Activated T-helper 1 cell treated with anti-CD3 and anti-CD28 coated beads, Interleukin-12 subunit alpha, Interleukin-12 subunit beta, Interleukin-2, Interleukin-4 antibody, amounts not matched to agents 30 ng/mL and 10 ng/mL and 1 ng/mL, durations not matched to agents 14 hours and 24 hours and 36 hours (primary cell): ENCODE measurements at regions not wholly inside any gene's neighbourhood (a gene's known extent, or its start where the extent isn't known, plus 50 kb on each side); places are given as distances from the start of the nearest gene placed in this dataset.
"Not testable (repeated sequence)": the region's sequence is repeated elsewhere in the genome, so short reads cannot be mapped to it uniquely, and the experiment has no call there.

Experiments
- DNase-seq: peaks from one replicate; pipeline ENCODE4 v3.0.0; 2021; ENCODE audit warnings: low spot score
- H3K27ac Mint-ChIP-seq: one replicate; pipeline ENCODE4 v1.8.0; 2021; ENCODE audit warnings: mild to moderate bottlenecking, mixed read lengths
- H3K27me3 Mint-ChIP-seq: one replicate; pipeline ENCODE4 v1.8.0; 2022; ENCODE audit warnings: mild to moderate bottlenecking, moderate library complexity, mixed read lengths; ENCODE audit not compliant: insufficient read depth
- H3K36me3 Mint-ChIP-seq: one replicate; pipeline ENCODE4 v1.8.0; 2021; ENCODE audit warnings: low read depth, mixed read lengths
- H3K4me1 Mint-ChIP-seq: one replicate; pipeline ENCODE4 v1.8.0; 2021; ENCODE audit warnings: low read depth, mixed read lengths
- H3K4me3 Mint-ChIP-seq: one replicate; pipeline ENCODE4 v1.8.0; 2021; ENCODE audit warnings: mild to moderate bottlenecking, moderate library complexity, mixed read lengths
- H3K9me3 Mint-ChIP-seq: one replicate; pipeline ENCODE4 v1.8.0; 2021; ENCODE audit warnings: mixed read lengths
- intact Hi-C: fragments of 100-400 bp; cut with micrococcal nuclease; formaldehyde crosslinking; loops from one replicate; pipeline ENCODE4 v1.15.1; 2024

DNA sequence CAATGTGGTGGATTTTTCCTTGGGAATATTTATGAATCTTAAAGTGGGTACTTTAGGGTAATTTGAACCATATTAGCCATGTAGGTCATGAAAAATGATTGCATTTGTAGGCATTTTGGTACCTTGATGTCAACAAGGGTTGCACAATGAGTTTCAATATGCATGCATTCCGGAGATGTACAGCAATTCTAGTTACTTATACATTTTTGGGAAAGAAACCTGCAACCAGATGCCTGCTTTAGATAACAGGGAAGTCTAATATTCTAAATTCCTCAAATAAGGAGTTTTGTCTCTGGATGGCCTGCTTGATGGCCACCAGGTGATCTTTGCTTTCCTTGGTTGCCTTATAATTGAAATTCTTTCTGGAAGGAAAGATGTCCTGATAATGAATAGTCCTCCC is 240.5 kb upstream of the SETMAR start:
- Mint-ChIP-seq H3K36me3 (no peaks in the 10 kb centered on the region), H3K4me3 (no peak overlapping the region), H3K9me3 (no peaks in the 10 kb centered on the region), H3K4me1 (no peaks in the 10 kb centered on the region), H3K27ac (no peak overlapping the region), H3K27me3 (no peaks in the 10 kb centered on the region)
- intact Hi-C loops: no loop called here
- DNase-seq: no peak

DNA sequence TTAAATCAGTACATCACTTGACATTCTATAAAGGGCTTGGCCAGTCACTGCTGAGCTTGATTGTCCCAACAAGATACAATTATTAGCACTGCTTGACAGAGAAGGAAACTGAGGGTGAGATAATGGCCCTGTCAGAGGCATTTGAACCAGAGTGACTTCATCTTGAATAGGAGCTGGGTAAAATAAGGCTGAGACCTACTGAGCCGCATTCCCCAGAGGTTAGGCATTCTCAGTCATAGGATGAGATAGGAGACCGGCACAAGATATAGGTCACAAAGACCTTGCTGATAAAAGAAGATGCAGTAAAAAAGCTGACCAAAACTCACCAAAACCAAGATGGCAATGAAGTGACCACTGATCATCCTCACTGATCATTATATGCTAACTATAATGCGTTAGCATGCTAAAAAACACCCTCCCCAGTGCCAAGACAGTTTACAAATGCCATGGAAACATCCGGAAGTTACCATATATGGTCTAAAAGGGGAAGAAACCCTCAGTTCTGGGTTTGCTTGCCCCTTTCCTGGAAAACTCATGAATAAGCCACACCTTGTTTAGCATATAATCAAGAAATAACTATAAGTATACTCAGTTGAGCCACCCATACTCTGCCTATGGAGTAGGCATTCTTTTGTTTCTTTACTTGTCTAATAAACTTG is 239.1 kb upstream of the SETMAR start:
- no peak overlapping the region for H3K27ac Mint-ChIP-seq
- no peaks in the 10 kb centered on the region for H3K36me3 Mint-ChIP-seq
- no peak for DNase-seq
- no peaks in the 10 kb centered on the region for H3K27me3 Mint-ChIP-seq
- H3K4me3 Mint-ChIP-seq: no peak overlapping the region
- intact Hi-C loops: no loop called here
- no peaks in the 10 kb centered on the region for H3K9me3 Mint-ChIP-seq
- no peaks in the 10 kb centered on the region for H3K4me1 Mint-ChIP-seq

DNA sequence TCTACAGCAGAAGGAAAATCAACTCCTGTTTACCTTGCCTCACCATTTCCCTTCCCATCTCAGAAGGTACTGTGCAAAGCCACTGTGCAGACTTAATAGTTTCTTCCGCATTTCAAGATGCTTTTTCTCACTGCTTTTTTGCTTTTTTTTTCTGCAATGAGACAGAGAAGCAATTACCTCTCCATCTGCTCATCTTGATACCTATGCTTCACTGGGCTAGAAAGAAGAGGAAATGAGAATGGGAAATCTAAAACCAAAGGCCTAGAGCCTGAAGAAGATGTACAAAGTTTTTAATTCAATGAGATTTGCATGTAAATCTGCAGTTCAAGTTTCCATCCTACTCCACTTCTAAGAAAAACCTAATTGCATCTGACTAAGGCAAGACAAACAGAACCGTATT is 238.1 kb upstream of the SETMAR start:
- no peaks in the 10 kb centered on the region for H3K9me3 Mint-ChIP-seq
- H3K36me3 Mint-ChIP-seq: no peaks in the 10 kb centered on the region
- H3K27me3 Mint-ChIP-seq: peaks cover 2% of the 10 kb centered on the region
- no peak for DNase-seq
- no peak overlapping the region for H3K4me3 Mint-ChIP-seq
- H3K27ac Mint-ChIP-seq: no peak overlapping the region
- no peaks in the 10 kb centered on the region for H3K4me1 Mint-ChIP-seq
- intact Hi-C loops: no loop called here

DNA sequence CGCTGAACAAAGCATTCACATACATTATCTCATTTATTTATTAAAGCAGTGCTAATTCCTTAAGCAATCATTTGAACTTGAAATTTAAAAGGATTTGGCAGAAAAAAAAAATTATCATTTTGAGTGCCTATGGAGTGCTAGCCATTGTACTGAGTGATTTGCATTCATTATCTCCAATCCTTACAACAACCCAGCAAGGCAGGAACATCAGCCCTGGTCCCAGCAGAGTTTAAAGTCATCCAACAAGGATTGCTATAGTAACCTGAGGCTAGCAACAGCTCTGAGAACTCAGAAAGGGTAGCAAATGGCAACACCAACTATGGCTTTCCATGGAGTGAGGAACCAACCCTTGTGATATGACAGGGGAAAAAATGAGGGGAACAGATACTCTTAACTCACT is 237.6 kb upstream of the SETMAR start:
- Mint-ChIP-seq H3K9me3 (no peaks in the 10 kb centered on the region), H3K27ac (no peak overlapping the region), H3K27me3 (peaks cover 2% of the 10 kb centered on the region), H3K4me1 (no peaks in the 10 kb centered on the region), H3K4me3 (no peak overlapping the region), H3K36me3 (no peaks in the 10 kb centered on the region)
- intact Hi-C loops: no loop called here
- no peak for DNase-seq

DNA sequence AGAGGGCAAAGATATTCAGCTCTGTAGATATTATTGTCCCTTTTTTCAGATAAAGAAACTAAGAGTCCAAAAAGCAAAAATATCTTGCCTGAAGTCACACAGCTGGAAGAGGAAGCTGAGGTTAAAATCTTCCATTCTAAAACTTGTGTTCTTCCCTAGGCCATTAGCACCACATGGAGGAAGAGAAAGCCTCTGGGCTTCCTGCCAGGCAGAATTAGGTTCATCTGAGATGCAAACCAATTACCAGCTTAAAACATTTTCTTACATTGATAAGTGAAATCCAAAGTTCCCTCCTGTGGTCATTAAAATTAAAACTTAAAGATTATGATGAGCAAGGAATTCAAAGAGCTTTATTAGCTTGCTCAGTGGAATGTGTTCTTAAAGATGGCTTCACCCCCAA is 235.3 kb upstream of the SETMAR start:
- Mint-ChIP-seq H3K27ac (no peak overlapping the region), H3K36me3 (no peaks in the 10 kb centered on the region), H3K4me1 (no peaks in the 10 kb centered on the region), H3K4me3 (no peak overlapping the region), H3K9me3 (no peaks in the 10 kb centered on the region), H3K27me3 (peaks cover 2% of the 10 kb centered on the region)
- no peak for DNase-seq
- intact Hi-C loops: no loop called here

DNA sequence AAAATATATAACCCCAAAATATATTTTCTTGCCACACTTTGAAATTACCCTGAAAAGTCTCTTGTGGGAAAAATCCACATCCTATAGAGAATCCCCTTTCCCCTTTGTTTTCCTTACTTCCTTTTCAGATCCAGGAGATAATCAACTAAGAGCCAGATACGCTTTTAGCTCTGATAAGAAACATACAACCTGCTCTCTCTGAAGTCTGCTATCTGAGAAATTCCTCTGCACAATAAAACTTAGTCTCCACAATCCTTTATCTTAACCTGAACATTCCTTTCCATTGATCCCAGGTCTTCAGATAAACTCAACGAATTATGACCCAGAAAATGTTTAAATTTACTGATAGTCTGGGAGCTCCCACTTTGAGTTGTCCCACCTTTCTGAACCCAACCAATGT is 233.4 kb upstream of the SETMAR start:
- H3K4me3 Mint-ChIP-seq: no peak overlapping the region
- H3K4me1 Mint-ChIP-seq: no peaks in the 10 kb centered on the region
- no peaks in the 10 kb centered on the region for H3K36me3 Mint-ChIP-seq
- intact Hi-C loops: no loop called here
- no peak for DNase-seq
- H3K27me3 Mint-ChIP-seq: peaks cover 2% of the 10 kb centered on the region
- no peak overlapping the region for H3K27ac Mint-ChIP-seq
- H3K9me3 Mint-ChIP-seq: no peaks in the 10 kb centered on the region

DNA sequence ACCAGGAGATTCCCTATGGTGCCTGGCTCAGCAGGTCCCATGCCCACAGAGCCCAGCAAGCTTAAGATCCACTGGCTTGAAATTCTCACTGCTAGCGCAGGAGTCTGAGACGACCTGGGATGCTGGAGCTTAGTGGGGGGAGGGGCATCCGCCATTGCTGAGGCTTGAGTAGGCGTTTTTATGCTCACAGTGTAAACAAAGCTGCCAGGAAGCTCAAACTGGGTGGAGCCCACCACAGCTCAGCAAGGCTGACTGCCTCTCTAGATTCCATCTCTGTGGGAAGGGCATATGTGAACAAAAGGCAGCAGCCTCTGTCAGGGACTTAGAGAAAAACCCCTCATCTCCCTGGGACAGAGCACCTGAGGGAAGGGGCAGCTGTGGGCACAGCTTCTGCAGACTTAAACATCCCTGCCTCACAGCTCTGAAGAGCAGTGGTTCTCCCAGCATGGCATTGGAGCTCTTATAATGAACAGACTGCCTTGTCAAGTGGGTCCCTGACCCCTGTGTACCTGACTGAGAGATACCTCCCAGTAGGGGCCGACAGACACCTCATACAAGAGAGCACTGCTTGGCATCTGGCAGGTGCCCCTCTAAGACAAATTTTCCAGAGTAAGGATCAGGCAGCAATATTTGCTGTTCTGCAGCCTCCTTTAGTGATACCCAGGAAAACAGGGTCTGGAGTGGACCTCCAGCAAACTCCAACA is 231.5 kb upstream of the SETMAR start:
- Mint-ChIP-seq H3K27ac (no peak overlapping the region), H3K9me3 (no peaks in the 10 kb centered on the region), H3K4me3 (no peak overlapping the region), H3K36me3 (no peaks in the 10 kb centered on the region), H3K27me3 (peaks cover 2% of the 10 kb centered on the region), H3K4me1 (no peaks in the 10 kb centered on the region)
- intact Hi-C loops: no loop called here
- DNase-seq: no peak

DNA sequence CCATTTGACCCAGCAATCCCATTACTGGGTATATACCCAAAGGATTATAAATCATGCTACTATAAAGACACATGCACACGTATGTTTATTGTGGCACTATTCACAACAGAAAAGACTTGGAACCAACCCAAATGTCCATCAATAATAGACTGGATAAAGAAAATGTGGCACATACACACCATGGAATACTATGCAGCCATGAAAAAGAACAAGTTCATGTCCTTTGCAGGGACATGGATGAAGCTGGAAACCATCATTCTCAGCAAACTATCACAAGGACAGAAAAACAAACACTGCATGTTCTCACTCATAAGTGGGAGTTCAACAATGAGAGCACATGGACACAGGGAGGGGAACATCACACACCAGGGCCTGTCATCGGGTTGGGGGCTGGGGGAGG is 225.9 kb upstream of the SETMAR start:
- H3K4me1 Mint-ChIP-seq, H3K4me3 Mint-ChIP-seq, H3K36me3 Mint-ChIP-seq, H3K27me3 Mint-ChIP-seq, H3K9me3 Mint-ChIP-seq, H3K27ac Mint-ChIP-seq, intact Hi-C loops, DNase-seq: not testable (repeated sequence)

DNA sequence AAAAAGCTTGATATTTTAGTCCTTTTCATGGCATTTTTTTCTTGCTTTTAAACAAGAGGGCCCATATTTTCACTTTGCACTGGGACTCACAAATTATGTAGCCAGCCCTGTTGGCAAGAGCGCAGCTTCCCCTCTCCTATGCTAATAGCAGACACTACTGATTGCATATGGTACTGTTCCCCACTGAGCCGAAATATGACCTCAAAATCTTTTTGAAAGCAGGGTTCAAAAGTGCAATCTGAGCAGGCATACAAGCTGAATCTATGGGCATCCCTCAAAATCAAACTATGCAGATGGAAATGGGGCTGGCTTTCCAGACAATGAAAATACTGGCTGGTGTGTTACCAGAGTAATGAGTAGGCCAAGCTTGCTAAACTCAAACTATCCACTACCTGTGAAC is 225.2 kb upstream of the SETMAR start:
- DNase-seq: no peak
- no peaks in the 10 kb centered on the region for H3K27me3 Mint-ChIP-seq
- intact Hi-C loops: no loop called here
- no peak overlapping the region for H3K27ac Mint-ChIP-seq
- H3K36me3 Mint-ChIP-seq: no peaks in the 10 kb centered on the region
- H3K4me3 Mint-ChIP-seq: no peak overlapping the region
- H3K9me3 Mint-ChIP-seq: no peaks in the 10 kb centered on the region
- no peaks in the 10 kb centered on the region for H3K4me1 Mint-ChIP-seq

DNA sequence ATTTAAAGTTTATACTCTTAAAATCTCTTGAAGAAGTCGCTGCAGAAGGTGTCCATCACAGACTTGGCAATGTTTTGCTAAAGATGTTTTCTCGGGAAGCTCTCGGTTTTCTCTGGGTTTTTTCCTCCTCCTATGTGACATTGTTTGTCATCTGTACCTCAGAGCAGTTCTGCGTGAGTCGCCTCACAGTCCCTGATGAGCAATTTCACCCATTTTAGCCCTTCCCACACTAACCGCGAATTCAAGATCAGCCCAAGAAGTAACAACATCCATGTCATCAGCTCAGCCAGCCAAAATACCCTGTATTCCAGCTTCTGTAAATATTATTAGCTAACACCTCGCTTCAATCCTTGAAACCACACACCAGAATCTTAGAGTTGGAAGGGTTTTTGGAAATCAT is 224.3 kb upstream of the SETMAR start:
- Mint-ChIP-seq H3K4me3 (no peak overlapping the region), H3K9me3 (no peaks in the 10 kb centered on the region), H3K27me3 (no peaks in the 10 kb centered on the region), H3K36me3 (no peaks in the 10 kb centered on the region), H3K27ac (no peak overlapping the region), H3K4me1 (no peaks in the 10 kb centered on the region)
- intact Hi-C loops: no loop called here
- no peak for DNase-seq

DNA sequence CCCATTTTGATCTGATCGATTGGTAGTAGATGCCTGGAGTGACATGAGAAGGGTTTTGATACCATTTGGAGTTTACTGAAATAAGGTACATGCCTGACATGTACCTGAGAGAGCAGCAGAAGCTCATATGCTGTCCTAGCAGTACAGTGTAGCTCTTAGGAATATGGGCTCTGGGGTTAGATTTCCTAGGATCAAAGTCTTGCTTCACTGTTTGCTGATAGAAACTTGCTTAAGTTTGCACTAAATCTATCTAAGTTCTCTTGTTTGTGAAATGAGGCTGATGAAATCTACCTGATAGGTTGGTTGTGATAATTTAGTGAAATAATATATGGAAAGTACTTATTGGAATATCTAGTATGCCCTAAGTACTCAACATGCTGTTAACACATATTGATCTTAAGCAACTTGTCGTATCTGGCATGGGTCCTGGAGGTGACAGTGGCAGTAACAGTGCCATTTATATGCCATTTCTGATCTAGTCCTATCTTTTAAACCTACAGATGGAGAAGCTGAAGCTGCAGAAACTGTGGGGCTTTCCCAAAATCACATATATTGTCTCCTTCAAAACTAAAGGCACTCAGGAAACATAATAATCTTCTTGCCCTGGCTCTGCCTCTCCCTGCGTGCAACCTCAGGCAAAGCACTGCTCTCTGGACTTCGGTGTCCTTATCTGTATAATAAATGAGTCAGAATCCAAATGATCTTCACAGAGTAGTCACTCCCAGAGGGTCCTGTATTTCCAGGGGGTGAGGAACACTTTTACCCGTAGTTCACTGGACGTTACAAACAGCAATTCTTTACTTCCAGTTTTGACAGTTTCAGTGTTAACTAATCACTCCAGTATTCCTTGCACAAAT is 223.6 kb upstream of the SETMAR start:
- Mint-ChIP-seq H3K4me1 (no peaks in the 10 kb centered on the region), H3K27ac (no peak overlapping the region), H3K27me3 (no peaks in the 10 kb centered on the region), H3K36me3 (no peaks in the 10 kb centered on the region), H3K9me3 (no peaks in the 10 kb centered on the region), H3K4me3 (no peak overlapping the region)
- intact Hi-C loops: no loop called here
- no peak for DNase-seq

DNA sequence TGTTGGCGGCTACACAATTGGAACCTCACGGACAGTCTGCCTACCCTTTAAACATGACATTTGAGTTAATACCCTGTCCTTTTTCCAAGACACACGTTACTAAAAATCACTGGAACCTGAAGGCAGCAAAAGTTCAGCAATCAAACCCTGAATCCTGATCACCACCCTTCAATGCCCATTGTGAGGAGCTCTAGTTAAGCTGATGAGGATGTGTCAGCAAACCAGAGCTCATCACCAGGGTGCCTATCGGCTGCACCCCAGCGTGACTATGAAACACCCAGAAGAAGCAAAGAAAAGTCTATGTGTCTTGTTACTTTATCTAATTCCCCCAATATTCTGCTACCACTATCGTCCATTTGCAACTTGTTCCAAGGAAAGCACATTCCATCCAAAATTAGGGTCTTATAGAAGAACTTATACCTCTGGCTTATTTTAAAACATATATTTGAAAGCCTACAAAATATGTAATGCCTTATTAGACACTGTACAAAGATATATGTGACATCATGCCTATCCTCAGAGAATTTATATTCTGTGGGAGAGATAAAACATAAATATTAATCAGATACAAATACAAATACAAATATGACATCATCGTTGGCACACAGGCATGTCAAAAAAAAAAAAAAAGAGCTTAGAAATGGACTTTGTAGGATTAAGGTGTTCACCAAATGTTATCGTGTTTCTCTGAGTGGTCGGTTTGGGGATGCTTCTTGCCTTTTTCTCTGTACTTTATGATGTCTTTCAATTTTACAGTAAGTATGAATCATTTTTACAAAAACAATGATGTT is 219.7 kb upstream of the SETMAR start:
- H3K4me1 Mint-ChIP-seq: no peaks in the 10 kb centered on the region
- no peaks in the 10 kb centered on the region for H3K27me3 Mint-ChIP-seq
- H3K36me3 Mint-ChIP-seq: no peaks in the 10 kb centered on the region
- DNase-seq: no peak
- no peak overlapping the region for H3K4me3 Mint-ChIP-seq
- H3K9me3 Mint-ChIP-seq: no peaks in the 10 kb centered on the region
- H3K27ac Mint-ChIP-seq: no peak overlapping the region
- intact Hi-C loops: no loop called here

DNA sequence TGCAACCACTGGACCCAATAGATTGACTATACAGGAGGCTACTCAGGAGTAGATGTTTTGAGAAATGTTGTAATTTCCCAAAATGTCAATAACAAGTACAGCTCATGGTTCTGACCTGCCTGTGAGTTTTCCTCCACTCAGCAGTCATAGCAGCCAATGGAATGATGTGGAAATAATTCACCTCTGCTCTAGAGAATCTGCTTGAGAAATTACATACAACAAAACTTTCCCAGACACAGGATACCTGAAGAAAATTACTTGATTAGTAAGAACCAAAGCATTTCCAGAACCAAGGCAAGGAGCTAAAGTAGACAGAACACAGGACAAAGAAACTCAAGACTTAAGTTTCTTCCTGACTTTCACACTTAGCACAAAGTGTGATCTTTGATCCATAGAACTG is 218.9 kb upstream of the SETMAR start:
- Mint-ChIP-seq H3K36me3 (no peaks in the 10 kb centered on the region), H3K27ac (no peak overlapping the region), H3K27me3 (no peaks in the 10 kb centered on the region), H3K4me1 (no peaks in the 10 kb centered on the region), H3K4me3 (no peak overlapping the region), H3K9me3 (no peaks in the 10 kb centered on the region)
- no peak for DNase-seq
- intact Hi-C loops: no loop called here
